ENCODE measurements at regions not wholly inside any gene's neighbourhood (a gene's known extent, or its start where the extent isn't known, plus 50 kb on each side); places are given as distances from the start of the nearest gene placed in this dataset.

GRCh38 chr4:36779601-36780000, 464.9 kb upstream of the NWD2 start:
- DNase-seq (ENCODE audit: low spot score in 2 of 2), result no peak
- FAIRE-seq, result no peak

- DNase-seq (ENCODE audit: low spot score in 2 of 2), result no peak
- no peak for FAIRE-seq
Measured at GRCh38 chr4:36785973-36786372, 458.6 kb upstream of the NWD2 start.

- DNase-seq (ENCODE audit: low spot score in 2 of 2) (no peak), FAIRE-seq (no peak)
Measured at GRCh38 chr4:36786519-36786918, 458.0 kb upstream of the NWD2 start.

- no peak for DNase-seq (ENCODE audit: low spot score in 2 of 2)
- no peak for FAIRE-seq
Measured at GRCh38 chr4:36794716-36795115, 449.8 kb upstream of the NWD2 start.

GRCh38 chr4:36812149-36812548, 432.4 kb upstream of the NWD2 start:
- DNase-seq (ENCODE audit: low spot score in 2 of 2), result no peak
- no peak for FAIRE-seq

- DNase-seq (ENCODE audit: low spot score in 2 of 2) (no peak), FAIRE-seq (no peak)
Measured at GRCh38 chr4:36815536-36815935, 429.0 kb upstream of the NWD2 start.

GRCh38 chr4:36823199-36823967, 421.2 kb upstream of the NWD2 start:
- DNase-seq (ENCODE audit: low spot score in 2 of 2), result no peak
- no peak for FAIRE-seq

- FAIRE-seq (no peak), DNase-seq (ENCODE audit: low spot score in 2 of 2) (no peak)
Measured at GRCh38 chr4:36824682-36825081, 419.9 kb upstream of the NWD2 start.

- FAIRE-seq (no peak), DNase-seq (ENCODE audit: low spot score in 2 of 2) (no peak)
Measured at GRCh38 chr4:36835246-36835645, 409.3 kb upstream of the NWD2 start.

GRCh38 chr4:36841583-36842326, 402.8 kb upstream of the NWD2 start:
- DNase-seq (ENCODE audit: low spot score in 2 of 2) (no peak), FAIRE-seq (no peak)

- FAIRE-seq (no peak), DNase-seq (ENCODE audit: low spot score in 2 of 2) (no peak)
Measured at GRCh38 chr4:36844448-36844847, 400.1 kb upstream of the NWD2 start.

- FAIRE-seq (no peak), DNase-seq (ENCODE audit: low spot score in 2 of 2) (no peak)
Measured at GRCh38 chr4:36852856-36853255, 391.7 kb upstream of the NWD2 start.

- DNase-seq (ENCODE audit: low spot score in 2 of 2) (no peak), FAIRE-seq (no peak)
Measured at GRCh38 chr4:36854554-36854953, 390.0 kb upstream of the NWD2 start.

GRCh38 chr4:36863601-36864000, 380.9 kb upstream of the NWD2 start:
- FAIRE-seq, result no peak
- no peak for DNase-seq (ENCODE audit: low spot score in 2 of 2)

- DNase-seq (ENCODE audit: low spot score in 2 of 2) (no peak), FAIRE-seq (no peak)
Measured at GRCh38 chr4:36870121-36870520, 374.4 kb upstream of the NWD2 start.

- DNase-seq (ENCODE audit: low spot score in 2 of 2) (no peak), FAIRE-seq (no peak)
Measured at GRCh38 chr4:36872679-36873078, 371.9 kb upstream of the NWD2 start.

- DNase-seq (ENCODE audit: low spot score in 2 of 2) (no peak), FAIRE-seq (no peak)
Measured at GRCh38 chr4:36884151-36884550, 360.4 kb upstream of the NWD2 start.

- no peak for DNase-seq (ENCODE audit: low spot score in 2 of 2)
- no peak for FAIRE-seq
Measured at GRCh38 chr4:36891971-36892370, 352.6 kb upstream of the NWD2 start.

GRCh38 chr4:36900446-36900987, 344.0 kb upstream of the NWD2 start:
- DNase-seq (ENCODE audit: low spot score in 2 of 2) (no peak), FAIRE-seq (no peak)

- no peak for DNase-seq (ENCODE audit: low spot score in 2 of 2)
- FAIRE-seq, result no peak
Measured at GRCh38 chr4:36904823-36905222, 339.7 kb upstream of the NWD2 start.

- FAIRE-seq (no peak), DNase-seq (ENCODE audit: low spot score in 2 of 2) (no peak)
Measured at GRCh38 chr4:36914106-36914505, 330.4 kb upstream of the NWD2 start.

- DNase-seq (ENCODE audit: low spot score in 2 of 2) (no peak), FAIRE-seq (no peak)
Measured at GRCh38 chr4:36915717-36916116, 328.8 kb upstream of the NWD2 start.

All from frontal cortex (tissue), 3 donors.